PC-9 (cell line): ENCODE measurements at regions not wholly inside any gene's neighbourhood (a gene's known extent, or its start where the extent isn't known, plus 50 kb on each side); places are given as distances from the start of the nearest gene placed in this dataset.

ENCODE experiments used
- BruUV-seq: library from RNA; stranded (reverse); fragments of 400-500 nt; replicated peaks from 2 replicates; lab custom pipeline; 2021; lab: Mats Ljungman, UMichigan
- CTCF ChIA-PET: fragments of 300-600 bp; sonication (Branson Sonifier 250); formaldehyde crosslinking; loops from one replicate; lab custom pipeline; 2022; ENCODE audit warnings: antibody characterized with exemption; lab: Charles Lee
- POLR2A ChIA-PET: fragments of 300-600 bp; sonication (Branson Sonifier 250); formaldehyde crosslinking; loops from one replicate; lab custom pipeline; 2022; ENCODE audit warnings: antibody characterized with exemption; ENCODE audit not compliant: unreplicated experiment; lab: Charles Lee
- DNase-seq, 2 experiments: peaks; one replicate each; pipeline versions ENCODE4 v3.0.0 to v3.0.0-alpha.2; 2015 to 2022; ENCODE audit warnings: mixed read lengths in 1 of 2
- H2AFZ ChIP-seq: fragments of 200-600 bp; sonication (generic); 2 replicates; pipeline ENCODE4 v1.8.1; 2017; ENCODE audit warnings: antibody characterized with exemption
- H3F3A ChIP-seq: fragments of 200-600 bp; sonication (generic); 2 replicates; pipeline ENCODE4 v1.8.1; 2017; ENCODE audit warnings: antibody characterized with exemption, mild to moderate bottlenecking, low read depth; ENCODE audit not compliant: insufficient read depth
- H3K27ac ChIP-seq: fragments of 200-600 bp; sonication (generic); 2 replicates; pipeline ENCODE4 v1.6.1; 2016; ENCODE audit warnings: mixed run types
- H3K27me3 ChIP-seq: fragments of 200-600 bp; sonication (generic); 2 replicates; pipeline ENCODE4 v1.6.1; 2016; ENCODE audit warnings: low read depth, mixed run types; ENCODE audit not compliant: insufficient read depth
- H3K36me3 ChIP-seq: fragments of 200-600 bp; sonication (generic); 2 replicates; pipeline ENCODE4 v1.6.1; 2016; ENCODE audit warnings: low read depth, mixed run types
- H3K4me1 ChIP-seq: fragments of 200-600 bp; sonication (generic); replicated peaks from 2 replicates; pipeline ENCODE4 v1.6.1; 2016; ENCODE audit warnings: mixed run types; ENCODE audit not compliant: insufficient read depth
- H3K4me2 ChIP-seq: fragments of 200-600 bp; sonication (generic); 2 replicates; pipeline ENCODE4 v1.6.1; 2017; ENCODE audit warnings: mixed run types
- H3K4me3 ChIP-seq: fragments of 200-600 bp; sonication (generic); 2 replicates; pipeline ENCODE4 v1.6.1; 2016; ENCODE audit warnings: mixed run types
- H3K79me2 ChIP-seq: fragments of 200-600 bp; sonication (generic); 2 replicates; pipeline ENCODE4 v1.6.1; 2017; ENCODE audit warnings: low read depth, mixed run types
- H3K9me2 ChIP-seq: fragments of 200-600 bp; sonication (generic); 2 replicates; pipeline ENCODE4 v1.8.1; 2017; ENCODE audit warnings: mild to moderate bottlenecking; ENCODE audit not compliant: insufficient read depth
- H3K9me3 ChIP-seq: fragments of 200-600 bp; sonication (generic); 2 replicates; pipeline ENCODE4 v1.8.1; 2016; ENCODE audit warnings: low read depth; ENCODE audit not compliant: insufficient read depth
- H4K20me1 ChIP-seq: fragments of 200-600 bp; sonication (generic); 2 replicates; pipeline ENCODE4 v1.8.1; 2017; ENCODE audit not compliant: insufficient read depth
- EZH2 ChIP-seq: fragments of 200-600 bp; sonication (generic); IDR thresholded peaks from 2 replicates; pipeline ENCODE4 v1.8.0; 2017; ENCODE audit warnings: antibody characterized with exemption, low read depth
- intact Hi-C: fragments of 100-400 bp; cut with micrococcal nuclease; formaldehyde crosslinking; loops from one replicate; pipeline ENCODE4 v1.10.0; 2022; ENCODE audit not compliant: unreplicated experiment
- TF ChIP-seq, protein P1 (sequence below): fragments of 200-600 bp; sonication (generic); conservative IDR thresholded peaks from 2 replicates; pipeline ENCODE4 v1.6.1; 2017; ENCODE audit warnings: mixed run types, antibody characterized with exemption, mild to moderate bottlenecking, moderate library complexity

DNA sequence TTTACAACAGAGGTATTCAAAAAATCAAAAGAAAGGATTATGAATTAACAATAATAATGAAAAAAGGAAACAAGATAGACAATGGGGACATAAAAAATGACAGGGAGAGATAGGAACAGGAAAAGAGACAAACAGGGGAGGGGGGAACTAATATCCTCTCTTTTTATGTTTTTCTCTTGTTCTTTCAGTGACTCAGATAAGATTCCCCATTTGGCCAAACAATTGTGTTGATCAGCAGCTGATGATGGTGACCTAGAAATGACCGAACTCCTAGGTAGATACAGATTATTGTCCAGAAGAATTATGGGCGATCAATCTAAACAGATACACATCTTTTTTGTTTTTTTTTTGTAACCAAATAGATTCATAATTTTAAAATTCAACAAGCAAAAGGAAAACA is 1277.2 kb upstream of the FLRT2 start:
- ChIA-PET CTCF (no interaction called here), POLR2A (no interaction called here)
- Histone ChIP-seq H3K4me3 (no peak overlapping the region), H3F3A (no peaks in the 10 kb centered on the region), H4K20me1 (no peaks in the 10 kb centered on the region), H3K9me3 (no peaks in the 10 kb centered on the region), H3K9me2 (no peaks in the 10 kb centered on the region), H3K27me3 (no peaks in the 10 kb centered on the region), H2AFZ (no peak overlapping the region), H3K36me3 (no peaks in the 10 kb centered on the region), H3K4me2 (no peak overlapping the region), H3K27ac (no peak overlapping the region), H3K4me1 (no peaks in the 10 kb centered on the region), H3K79me2 (no peaks in the 10 kb centered on the region)
- BruUV-seq: no TSS peak
- TF ChIP-seq, protein P1, sequence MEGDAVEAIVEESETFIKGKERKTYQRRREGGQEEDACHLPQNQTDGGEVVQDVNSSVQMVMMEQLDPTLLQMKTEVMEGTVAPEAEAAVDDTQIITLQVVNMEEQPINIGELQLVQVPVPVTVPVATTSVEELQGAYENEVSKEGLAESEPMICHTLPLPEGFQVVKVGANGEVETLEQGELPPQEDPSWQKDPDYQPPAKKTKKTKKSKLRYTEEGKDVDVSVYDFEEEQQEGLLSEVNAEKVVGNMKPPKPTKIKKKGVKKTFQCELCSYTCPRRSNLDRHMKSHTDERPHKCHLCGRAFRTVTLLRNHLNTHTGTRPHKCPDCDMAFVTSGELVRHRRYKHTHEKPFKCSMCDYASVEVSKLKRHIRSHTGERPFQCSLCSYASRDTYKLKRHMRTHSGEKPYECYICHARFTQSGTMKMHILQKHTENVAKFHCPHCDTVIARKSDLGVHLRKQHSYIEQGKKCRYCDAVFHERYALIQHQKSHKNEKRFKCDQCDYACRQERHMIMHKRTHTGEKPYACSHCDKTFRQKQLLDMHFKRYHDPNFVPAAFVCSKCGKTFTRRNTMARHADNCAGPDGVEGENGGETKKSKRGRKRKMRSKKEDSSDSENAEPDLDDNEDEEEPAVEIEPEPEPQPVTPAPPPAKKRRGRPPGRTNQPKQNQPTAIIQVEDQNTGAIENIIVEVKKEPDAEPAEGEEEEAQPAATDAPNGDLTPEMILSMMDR: no peak
- no peak for TF ChIP-seq EZH2
- intact Hi-C loops: no loop called here
- DNase-seq: no peak

GRCh38 chr14:84253326-84253725 is 1276.6 kb upstream of the FLRT2 start:
- Histone ChIP-seq H3K4me1 (no peaks in the 10 kb centered on the region), H4K20me1 (no peaks in the 10 kb centered on the region), H3K27me3 (no peaks in the 10 kb centered on the region), H3K4me2 (no peak overlapping the region), H3K9me3 (no peaks in the 10 kb centered on the region), H2AFZ (no peak overlapping the region), H3K9me2 (no peaks in the 10 kb centered on the region), H3K36me3 (no peaks in the 10 kb centered on the region), H3F3A (no peaks in the 10 kb centered on the region), H3K4me3 (no peak overlapping the region), H3K79me2 (no peaks in the 10 kb centered on the region), H3K27ac (no peak overlapping the region)
- ChIA-PET CTCF (no interaction called here), POLR2A (no interaction called here)
- DNase-seq: no peak
- BruUV-seq: no TSS peak
- TF ChIP-seq EZH2: no peak
- TF ChIP-seq, protein P1: no peak
- intact Hi-C loops: no loop called here

- H3K79me2 ChIP-seq: no peaks in the 10 kb centered on the region
These were observed 1275.7 kb upstream of the FLRT2 start for GRCh38 chr14:84254290-84254689.

More at GRCh38 chr14:84254290-84254689, 1275.7 kb upstream of the FLRT2 start:
- H3K27ac ChIP-seq: no peak overlapping the region
- no peaks in the 10 kb centered on the region for H3K27me3 ChIP-seq
- intact Hi-C loops: no loop called here
- H3K4me3 ChIP-seq: no peak overlapping the region
- H3K36me3 ChIP-seq: no peaks in the 10 kb centered on the region
- H3K4me2 ChIP-seq: no peak overlapping the region
- ChIA-PET CTCF (no interaction called here), POLR2A (no interaction called here)
- BruUV-seq: no TSS peak
- no peaks in the 10 kb centered on the region for H3K9me2 ChIP-seq
- no peaks in the 10 kb centered on the region for H3K4me1 ChIP-seq
- DNase-seq: no peak
- H3K9me3 ChIP-seq: no peaks in the 10 kb centered on the region
- H3F3A ChIP-seq: no peaks in the 10 kb centered on the region
- no peak for TF ChIP-seq EZH2
- TF ChIP-seq, protein P1: no peak
- H4K20me1 ChIP-seq: no peaks in the 10 kb centered on the region
- no peak overlapping the region for H2AFZ ChIP-seq
